ENCODE measurements at regions not wholly inside any gene's neighbourhood (a gene's known extent, or its start where the extent isn't known, plus 50 kb on each side); places are given as distances from the start of the nearest gene placed in this dataset.

DNA sequence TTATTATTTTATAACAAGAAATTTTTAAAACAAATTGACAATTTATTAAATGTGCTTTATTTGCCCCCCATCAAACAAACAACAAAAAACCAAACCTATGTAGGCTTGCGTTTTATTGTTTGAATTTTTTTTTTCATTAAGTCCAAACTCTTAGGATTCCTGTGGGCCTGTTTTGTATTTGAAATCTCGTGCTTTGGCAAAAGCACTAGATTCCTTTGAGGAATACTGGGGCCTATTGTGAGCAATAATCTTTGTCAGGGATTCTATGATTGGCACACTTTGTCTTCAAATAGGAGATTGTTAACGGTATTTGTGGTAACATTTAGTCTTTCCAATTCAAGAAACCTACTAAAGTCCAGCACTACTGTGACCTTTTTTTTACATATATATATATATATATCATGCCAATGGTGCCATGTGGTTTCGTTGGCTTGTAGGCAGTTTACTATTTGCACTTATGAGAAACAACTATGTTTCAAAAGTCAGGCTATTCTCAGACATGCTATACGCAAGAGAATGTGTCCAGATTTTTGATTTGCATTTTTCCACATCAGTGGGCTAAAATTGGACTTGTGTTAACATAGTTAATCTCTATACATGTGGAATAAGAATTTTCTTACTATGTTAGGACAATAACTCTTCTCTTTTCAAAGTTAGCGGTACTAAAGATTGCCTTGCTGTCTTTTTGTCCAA is 70.4 kb upstream of the GREM2 start:
- H3K27me3 ChIP-seq (ENCODE audit: control insufficient read depth, insufficient read depth, low read length), result no peaks in the 10 kb centered on the region
- ChIA-PET CTCF (no interaction called here), POLR2A (no interaction called here)
- TF ChIP-seq, protein P1, sequence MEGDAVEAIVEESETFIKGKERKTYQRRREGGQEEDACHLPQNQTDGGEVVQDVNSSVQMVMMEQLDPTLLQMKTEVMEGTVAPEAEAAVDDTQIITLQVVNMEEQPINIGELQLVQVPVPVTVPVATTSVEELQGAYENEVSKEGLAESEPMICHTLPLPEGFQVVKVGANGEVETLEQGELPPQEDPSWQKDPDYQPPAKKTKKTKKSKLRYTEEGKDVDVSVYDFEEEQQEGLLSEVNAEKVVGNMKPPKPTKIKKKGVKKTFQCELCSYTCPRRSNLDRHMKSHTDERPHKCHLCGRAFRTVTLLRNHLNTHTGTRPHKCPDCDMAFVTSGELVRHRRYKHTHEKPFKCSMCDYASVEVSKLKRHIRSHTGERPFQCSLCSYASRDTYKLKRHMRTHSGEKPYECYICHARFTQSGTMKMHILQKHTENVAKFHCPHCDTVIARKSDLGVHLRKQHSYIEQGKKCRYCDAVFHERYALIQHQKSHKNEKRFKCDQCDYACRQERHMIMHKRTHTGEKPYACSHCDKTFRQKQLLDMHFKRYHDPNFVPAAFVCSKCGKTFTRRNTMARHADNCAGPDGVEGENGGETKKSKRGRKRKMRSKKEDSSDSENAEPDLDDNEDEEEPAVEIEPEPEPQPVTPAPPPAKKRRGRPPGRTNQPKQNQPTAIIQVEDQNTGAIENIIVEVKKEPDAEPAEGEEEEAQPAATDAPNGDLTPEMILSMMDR (IDR thresholded peaks at IDR 0.05; ENCODE audit: low read depth, low read length), result no peak
- no peak for DNase-seq (ENCODE audit: low read depth, low spot score)
- H3K4me3 ChIP-seq (ENCODE audit: low read depth, low read length), result no peak overlapping the region
- no peak overlapping the region for H3K27ac ChIP-seq (ENCODE audit: low read depth, low read length)
- no peaks in the 10 kb centered on the region; the same call in 1 of the 2 replicates for H3K9me3 ChIP-seq (ENCODE audit: control insufficient read depth, insufficient read depth, low read length)

DNA sequence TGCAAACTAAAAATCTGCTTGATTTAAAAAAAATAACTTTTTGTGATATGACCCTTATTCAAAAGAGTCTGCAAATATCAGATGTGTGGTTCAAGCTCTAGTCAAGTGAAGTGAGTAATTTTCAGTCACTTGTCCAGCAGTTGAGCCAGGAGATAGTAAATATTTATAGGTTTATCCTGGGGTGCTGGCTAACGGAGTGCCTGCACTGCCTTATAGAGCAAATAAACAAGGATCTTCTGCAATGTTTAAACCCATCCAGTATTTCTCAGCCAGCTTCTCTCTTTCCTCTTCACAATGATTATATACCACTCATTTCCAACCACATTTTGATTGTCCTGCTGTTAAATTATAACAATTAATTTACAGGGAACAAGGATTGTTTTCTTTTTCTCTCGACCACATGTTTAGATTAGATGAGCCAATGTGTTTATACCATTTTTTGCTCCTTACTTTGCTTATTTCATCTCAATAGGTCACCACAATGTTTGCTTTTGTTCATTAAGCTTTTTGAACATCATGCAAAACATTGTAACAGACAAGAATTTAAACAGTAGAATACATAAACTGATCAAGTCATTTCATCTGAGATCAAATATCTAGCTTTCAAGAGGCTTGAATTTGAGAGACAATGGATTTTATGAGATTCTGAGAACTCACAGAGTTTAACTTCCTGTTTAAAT is 60.3 kb upstream of the GREM2 start:
- ChIA-PET POLR2A (interaction anchor here (0.7 to 1.3 kb wide), 3 partner anchors 14 to 362 kb away, joined by 3 to 4 read pairs (median 3); no protein-coding TSS in a partner anchor), CTCF (interaction anchor here (0.5 to 2.0 kb wide), 3 partner anchors 18 to 568 kb away, joined by 3 to 7 read pairs (median 4); no protein-coding TSS in a partner anchor)

DNA sequence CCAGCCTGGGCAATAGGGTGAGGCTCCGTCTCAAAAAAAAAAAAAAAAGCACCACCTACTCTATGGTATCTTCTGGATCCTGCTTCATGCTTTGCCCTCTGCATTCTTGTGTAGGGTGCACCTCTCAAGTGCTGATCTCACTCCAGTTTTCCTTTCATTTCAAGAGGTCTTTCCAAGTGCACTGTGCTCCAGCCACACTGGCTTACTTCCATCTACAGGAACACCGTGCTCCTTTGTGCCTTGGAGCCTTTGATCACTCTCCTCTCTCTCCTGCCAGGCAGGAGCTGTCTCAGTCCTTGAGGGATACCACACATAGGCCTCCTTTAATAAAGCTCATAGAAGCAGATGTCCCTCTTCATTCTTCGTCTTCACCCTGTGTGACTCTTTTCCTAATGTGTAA is 55.4 kb upstream of the GREM2 start:
- Histone ChIP-seq H3K27me3 (ENCODE audit: control insufficient read depth, insufficient read depth, low read length) (no peaks in the 10 kb centered on the region), H3K4me3 (ENCODE audit: low read depth, low read length) (no peak overlapping the region), H3K27ac (ENCODE audit: low read depth, low read length) (no peak overlapping the region), H3K9me3 (ENCODE audit: control insufficient read depth, insufficient read depth, low read length) (no peaks in the 10 kb centered on the region; the same call in 1 of the 2 replicates)
- POLR2A ChIA-PET, result no interaction called here
- CTCF ChIA-PET, result interaction anchor here (0.6 kb wide), 2 partner anchors 65 to 637 kb away, joined by 3 to 4 read pairs; no protein-coding TSS in a partner anchor
- TF ChIP-seq, protein P1 (IDR thresholded peaks at IDR 0.05; ENCODE audit: low read depth, low read length), result no peak
- DNase-seq (ENCODE audit: low read depth, low spot score), result no peak

More for the DNA sequence above, 60.3 kb upstream of the GREM2 start:
- Histone ChIP-seq H3K9me3 (ENCODE audit: control insufficient read depth, insufficient read depth, low read length) (no peaks in the 10 kb centered on the region; the same call in 1 of the 2 replicates), H3K4me3 (ENCODE audit: low read depth, low read length) (no peak overlapping the region), H3K27me3 (ENCODE audit: control insufficient read depth, insufficient read depth, low read length) (no peaks in the 10 kb centered on the region), H3K27ac (ENCODE audit: low read depth, low read length) (no peak overlapping the region)
- TF ChIP-seq, protein P1 (IDR thresholded peaks at IDR 0.05; ENCODE audit: low read depth, low read length), result no peak
- DNase-seq (ENCODE audit: low read depth, low spot score), result peak; percentile 26

GRCh38 chr1:240666568-240667198 is 54.7 kb upstream of the GREM2 start:
- Histone ChIP-seq H3K4me3 (ENCODE audit: low read depth, low read length) (no peak overlapping the region), H3K27ac (ENCODE audit: low read depth, low read length) (no peak overlapping the region), H3K9me3 (ENCODE audit: control insufficient read depth, insufficient read depth, low read length) (no peaks in the 10 kb centered on the region; the same call in 1 of the 2 replicates), H3K27me3 (ENCODE audit: control insufficient read depth, insufficient read depth, low read length) (no peaks in the 10 kb centered on the region)
- TF ChIP-seq, protein P1 (IDR thresholded peaks at IDR 0.05; ENCODE audit: low read depth, low read length), result no peak
- DNase-seq (ENCODE audit: low read depth, low spot score), result no peak
- ChIA-PET POLR2A (no interaction called here), CTCF (interaction anchor here (0.6 kb wide), 2 partner anchors 65 to 636 kb away, joined by 3 to 4 read pairs; no protein-coding TSS in a partner anchor)

All from AG04450 (cell line).